ENCODE measurements at regions not wholly inside any gene's neighbourhood (a gene's known extent, or its start where the extent isn't known, plus 50 kb on each side); places are given as distances from the start of the nearest gene placed in this dataset.

DNA sequence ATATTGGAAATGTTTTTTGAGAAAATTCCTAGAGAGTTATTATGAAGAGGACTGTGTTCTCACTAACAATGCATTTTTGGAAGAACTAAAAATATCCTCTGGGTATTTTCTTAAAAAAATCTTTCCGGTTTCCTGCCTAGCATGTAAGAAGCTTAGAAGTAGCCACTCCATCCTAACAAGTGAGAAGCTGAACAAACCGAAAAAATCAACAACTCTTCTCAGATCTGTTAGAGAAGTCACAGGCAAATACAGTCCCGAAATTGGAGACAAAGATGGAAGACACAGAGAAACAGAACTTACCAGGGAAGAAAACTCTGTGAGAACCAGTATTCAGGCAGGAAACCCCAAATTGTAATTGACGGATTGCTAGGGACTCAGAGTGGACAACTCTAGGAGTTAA lies 173.0 kb downstream of the KLF12 start:
- no peak for DNase-seq

DNA sequence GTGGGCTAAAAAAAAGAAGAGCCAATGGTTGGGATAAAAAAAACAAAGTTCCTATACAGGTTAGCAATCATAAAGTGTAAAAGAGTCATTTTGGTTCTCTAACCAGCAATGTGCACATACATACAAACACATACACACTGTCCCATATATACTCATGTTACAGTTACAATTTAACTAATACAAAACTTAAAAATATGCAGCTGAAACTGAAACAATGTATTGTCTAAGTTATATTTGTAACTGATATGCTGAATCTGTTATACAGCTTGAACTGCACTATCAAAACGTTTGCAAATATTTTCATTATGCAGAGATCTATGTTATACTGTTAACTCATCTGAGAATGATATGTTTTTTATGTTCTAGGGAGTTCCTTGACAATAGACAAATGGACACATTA lies 173.7 kb downstream of the KLF12 start:
- no peak for DNase-seq

DNA sequence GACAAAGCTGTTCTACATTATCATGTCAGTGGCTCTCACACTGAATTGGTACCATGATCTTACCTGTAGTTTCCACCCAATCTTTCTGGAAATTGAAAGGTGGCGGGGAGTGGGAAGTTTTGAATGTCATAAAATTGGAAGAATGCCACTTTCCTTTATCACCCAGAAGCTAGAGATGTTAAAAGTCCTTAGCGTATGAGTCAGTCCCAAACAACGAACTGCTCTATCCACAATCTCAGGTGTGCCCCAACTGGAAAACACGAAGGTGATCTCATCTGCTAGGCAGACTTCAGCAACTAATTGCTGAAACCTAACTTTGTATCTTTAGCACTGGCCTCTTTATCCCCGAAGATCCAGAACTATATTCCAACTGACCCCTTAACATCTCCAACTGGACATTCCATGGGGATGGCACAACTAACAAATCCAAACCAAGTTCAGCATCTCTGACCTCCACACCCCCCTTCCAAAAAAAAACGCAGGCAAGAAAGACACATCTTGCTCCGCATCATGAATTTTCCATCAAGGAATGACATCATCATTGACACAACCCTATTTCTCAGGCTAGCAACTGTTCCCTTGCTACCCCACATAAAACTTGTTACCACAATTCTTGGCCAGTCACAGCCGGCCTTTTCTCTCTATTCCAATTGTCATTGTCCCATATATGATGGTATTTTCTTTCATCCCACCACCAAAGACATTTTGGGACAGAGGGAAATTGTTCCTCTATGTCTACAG lies 175.4 kb downstream of the KLF12 start:
- no peak for DNase-seq

DNA sequence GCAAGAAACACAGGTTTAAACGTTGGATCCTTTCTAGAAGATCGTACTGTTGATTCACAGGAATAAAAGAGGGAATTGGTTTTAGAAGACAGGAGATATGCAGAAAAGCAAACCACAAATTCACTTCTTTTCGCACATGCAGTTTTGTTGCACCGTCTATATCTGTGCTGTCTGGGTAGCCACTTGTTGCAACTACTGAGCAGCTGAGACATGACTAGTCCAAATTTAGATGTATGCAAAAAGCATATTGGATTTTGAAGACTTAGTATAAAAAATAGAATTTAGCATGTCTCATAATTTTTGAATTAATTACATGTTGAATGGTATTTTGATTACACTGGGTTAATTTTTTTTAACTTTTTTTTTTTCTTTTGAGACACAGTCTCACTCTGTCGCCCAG lies 176.3 kb downstream of the KLF12 start:
- DNase-seq, result no peak

DNA sequence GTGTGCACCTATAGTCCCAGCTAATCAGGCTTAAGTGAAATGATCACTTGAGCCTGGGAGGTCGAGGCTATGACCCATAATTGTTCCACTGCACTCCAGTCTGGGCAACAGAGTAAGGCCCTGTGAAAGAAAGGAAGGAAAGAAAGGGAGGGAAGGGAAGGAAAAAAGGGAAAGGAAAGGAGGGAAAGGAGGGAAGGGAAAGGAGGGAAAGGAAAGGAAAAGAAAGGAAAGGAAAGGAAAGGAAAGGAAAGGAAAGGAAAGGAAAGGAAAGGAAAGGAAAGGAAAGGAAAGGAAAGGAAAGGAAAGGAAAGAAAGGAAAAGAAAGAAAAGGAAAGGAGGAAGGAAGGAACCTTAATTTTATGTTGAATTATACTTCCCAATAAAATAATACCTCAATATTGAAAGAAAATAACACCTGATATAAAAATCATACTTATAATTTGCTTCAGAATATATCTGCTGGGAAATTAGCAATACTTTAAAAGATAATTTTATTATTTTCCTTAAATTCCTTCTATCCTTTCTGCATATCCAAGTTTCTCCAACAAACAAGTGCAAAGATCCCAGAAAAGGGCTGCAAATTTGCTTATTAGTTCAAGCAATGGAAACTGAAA lies 177.3 kb downstream of the KLF12 start:
- DNase-seq, result no peak

DNA sequence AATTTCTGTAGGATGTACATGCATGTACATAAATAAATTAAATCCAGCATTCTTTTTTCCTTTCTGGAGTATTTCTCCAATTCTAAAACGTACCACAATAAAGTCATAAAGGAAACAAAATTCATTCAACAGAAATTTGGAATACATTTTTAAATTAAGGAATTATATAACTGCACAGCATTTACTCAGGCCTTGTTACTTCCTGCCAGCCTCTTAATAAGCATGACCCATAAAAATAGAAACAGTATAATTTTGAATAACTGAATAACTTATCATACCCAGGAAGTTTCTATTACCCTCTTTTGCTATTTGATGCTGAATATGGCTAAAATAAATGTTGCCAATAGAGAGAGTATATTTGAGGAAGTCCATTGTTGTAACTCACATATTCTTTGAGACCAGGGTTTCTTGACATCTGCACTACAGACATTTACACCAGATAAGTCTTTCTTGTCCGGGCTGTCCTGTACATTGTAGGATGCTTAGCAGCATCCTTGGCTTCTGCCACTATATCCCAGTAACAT lies 178.2 kb downstream of the KLF12 start:
- DNase-seq, result no peak

DNA sequence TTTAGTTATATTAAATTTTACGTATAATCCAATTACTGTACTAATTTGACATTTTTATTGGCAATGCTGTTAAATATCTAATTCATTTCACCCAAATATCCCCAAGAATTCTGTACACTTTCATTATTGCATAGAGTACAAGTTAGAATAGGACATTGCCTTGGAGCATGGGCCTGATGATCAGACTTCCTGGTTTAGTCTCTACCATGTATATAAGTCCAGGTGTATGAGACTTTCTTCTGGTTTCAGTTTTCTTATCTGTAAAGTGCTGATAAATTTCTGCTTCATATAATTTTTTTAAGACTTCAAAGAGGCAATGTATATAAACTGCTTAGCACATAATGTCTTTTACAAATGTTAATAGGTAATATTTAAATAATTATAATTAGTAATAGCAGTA lies 179.4 kb downstream of the KLF12 start:
- no peak for DNase-seq

DNA sequence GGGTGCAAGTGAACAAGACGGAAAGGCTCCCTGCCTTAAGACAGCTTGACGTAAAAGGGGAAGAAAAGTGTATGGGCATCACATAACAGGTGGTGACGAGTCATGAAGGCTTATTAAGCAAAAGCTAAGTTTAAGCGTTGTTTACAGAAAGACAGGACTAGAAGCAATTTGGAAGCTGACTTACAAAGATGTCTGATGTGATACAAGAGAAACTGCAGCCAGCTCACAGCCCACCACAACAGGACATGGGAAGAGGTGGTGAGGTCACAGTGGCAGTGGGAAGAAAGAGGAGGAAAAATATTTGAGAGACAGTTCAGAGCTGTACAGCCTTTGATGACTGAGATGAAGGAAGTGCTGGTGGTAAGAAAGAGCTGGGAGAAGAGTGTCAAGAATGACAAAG lies 181.6 kb downstream of the KLF12 start:
- DNase-seq, result no peak

DNA sequence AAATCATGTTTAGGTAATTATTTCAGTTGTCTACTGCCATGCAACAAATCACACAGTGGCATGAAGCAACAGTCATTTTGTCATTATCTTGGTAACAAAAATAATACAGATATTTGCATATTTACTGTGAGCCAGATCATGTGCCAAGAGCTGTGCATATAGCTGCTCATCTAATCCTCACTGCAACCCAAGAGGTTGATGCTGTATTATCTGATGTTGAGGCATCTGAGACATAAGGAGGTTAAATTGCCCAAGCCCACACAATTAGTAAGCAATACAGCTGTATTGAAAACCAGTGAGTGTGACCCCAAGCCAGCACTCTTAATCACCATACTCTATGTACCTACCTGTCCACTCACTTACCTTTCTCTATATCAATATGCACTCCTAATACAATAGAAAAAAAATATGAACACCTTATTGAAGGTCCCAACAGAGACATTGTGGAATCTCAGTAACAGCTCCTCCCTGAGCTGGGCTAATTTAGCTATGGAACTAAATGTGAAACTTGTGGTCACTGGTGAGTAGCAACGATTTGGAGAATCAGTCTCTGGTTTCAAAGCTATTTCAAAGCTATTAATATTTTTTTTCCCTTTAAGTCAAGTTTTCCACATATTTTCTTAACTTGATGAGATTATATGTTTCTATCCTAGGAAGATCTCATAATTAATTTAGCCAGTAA lies 185.2 kb downstream of the KLF12 start:
- DNase-seq, result no peak

DNA sequence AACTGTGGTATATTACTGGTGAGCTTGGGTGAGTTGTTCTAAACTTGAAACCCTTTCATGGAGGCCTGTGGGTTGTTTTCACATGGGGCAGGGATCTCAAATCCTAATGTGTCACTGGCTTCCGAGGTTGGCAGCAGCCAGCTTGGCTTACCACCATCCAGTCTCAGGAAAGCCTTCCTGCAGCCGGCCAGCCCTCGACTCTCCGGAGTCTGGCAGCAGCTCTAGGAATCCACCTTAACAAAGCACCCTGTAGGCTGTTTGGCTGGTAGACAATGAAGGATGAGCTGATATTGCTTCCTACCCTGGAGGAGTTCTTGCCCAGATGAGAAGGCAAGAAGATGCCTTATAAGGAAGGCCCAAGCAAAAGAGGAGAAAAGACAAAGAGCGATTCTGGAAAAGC lies 188.3 kb downstream of the KLF12 start:
- DNase-seq, result no peak

DNA sequence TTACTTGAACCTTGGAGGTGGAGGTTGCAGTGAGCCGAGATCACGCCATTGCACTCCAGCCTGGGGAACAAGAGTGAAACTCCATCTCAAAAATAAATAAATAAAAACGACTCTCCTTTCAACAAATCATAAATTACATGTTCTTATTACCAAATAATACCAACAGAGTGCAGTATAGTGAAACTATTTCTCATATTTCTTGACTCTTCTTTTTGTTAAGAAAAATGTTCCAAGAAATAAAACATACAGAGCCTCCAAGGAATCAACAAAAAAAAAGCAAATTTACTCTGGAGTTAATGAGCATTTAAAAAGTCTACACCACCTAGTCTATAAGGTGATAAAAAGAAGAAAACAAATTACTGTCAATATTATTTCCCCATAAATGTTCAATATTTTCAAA lies 188.8 kb downstream of the KLF12 start:
- no peak for DNase-seq

DNA sequence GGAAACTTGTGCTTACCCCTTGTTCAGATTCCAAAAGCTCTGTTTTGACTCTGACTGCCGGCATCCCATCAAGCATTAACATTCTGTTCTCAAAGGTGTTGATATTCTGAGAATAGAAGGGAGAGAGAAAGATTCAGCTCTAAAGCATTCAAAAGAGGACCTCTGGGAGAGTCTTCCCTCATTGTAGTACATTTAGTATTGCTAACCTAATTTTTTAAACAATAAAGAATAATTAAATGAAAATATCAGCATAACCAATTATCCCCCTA lies 190.3 kb downstream of the KLF12 start:
- no peak for DNase-seq

DNA sequence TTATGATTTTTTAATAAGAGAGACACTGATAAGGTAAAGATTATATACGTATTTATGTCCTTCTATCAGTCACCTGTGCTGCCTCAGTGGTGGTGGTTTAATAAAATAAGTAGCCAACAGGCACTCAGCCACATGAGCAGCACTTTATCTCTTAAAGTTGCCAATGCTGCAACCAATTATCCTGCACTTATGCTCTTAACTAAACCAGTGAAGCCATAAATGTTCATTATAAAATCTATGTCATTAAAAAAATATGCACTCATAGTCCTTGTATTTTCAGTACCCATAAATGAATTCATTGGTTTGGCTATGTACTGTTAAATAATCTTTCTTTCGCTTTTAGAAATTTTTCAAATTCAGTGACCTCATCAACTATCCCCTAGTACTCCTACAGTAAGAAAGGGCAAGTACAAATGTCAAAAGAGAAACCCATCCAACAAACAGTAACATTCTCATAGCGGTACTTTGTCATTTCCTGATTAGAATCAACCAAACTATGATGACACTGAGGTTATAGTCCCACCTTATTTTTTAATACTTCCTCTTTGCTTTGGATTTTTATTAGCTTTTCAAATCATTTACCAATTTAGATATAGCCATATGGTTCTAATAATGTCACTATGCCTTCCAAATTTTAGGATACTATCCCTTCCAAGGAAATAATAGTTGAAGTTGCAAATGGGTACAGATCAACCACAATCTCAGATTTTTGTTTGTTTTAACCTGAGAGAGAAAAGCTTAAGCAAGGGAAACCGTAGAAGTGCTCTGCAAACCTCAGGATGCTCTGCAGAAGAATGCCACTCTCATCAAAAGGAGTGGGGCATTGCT lies 190.9 kb downstream of the KLF12 start:
- DNase-seq, result no peak

DNA sequence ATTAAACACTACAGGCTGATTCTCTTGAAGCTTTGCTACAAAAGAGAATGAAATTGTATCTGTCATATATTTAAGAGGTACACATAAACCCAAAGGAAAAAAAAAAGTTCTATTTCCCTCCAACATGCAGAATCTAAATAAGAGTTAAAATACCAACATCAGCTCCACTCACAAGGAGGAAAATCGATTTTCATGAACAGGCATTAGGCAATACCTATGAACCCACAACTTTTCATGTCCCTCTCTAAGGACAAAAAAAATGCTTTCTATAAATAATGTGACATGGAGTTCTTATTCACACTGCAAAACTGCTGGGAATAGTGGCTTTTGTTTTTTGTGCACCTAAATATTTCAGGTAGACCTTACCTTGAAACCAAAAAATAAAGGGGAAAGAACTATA lies 192.5 kb downstream of the KLF12 start:
- no peak for DNase-seq

DNA sequence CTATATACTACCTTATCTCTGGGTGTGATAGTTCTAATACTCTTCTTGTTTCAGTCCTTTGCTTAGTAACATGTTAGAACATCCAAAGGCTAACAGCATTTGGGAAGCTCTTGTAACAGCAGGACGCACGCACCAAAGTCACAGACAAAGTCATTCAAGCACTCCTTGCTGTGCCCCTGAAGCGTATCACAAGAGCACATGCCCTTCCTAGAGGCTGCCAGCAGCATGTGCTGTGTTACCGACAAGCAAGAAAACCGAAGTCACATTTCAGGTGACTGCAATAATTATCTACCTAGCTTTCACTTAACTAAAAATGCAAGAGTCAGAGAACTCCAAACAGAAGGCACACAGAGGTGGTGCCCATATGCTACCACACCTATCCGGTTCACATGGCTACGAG lies 194.1 kb downstream of the KLF12 start:
- no peak for DNase-seq

DNA sequence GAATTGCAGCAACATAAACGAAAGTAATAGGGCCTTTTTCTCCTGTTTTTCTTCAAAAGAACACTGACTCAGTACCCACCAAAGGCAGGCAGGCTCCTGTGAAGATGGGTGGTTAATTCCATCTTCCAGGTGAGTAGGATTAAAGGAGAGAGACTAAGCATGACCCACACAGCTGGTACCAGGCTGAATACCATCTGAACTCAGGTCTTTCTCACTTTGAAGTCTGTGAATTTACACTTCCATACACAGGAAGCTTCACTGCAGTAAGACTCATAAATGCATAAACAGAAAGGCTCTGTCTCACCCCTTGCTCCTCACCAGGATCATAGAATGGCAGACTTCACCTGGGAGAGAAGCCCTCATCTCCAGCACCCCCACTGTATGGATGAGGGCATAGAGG lies 194.6 kb downstream of the KLF12 start:
- no peak for DNase-seq

DNA sequence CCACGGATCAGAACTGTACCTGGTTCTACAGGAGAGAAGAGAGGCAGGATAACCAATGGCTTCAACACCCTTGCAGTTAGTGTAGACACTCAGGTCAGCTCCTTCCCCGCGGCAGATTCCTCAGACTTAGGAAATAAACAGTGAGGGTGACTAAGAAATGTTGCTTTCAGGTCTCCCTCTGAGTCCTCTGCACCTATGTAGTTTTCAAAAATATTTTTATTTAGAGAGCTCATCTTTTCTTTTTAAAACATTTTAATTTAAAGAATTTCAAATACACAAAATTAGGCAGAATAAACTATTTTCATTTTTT lies 195.2 kb downstream of the KLF12 start:
- DNase-seq, result no peak

DNA sequence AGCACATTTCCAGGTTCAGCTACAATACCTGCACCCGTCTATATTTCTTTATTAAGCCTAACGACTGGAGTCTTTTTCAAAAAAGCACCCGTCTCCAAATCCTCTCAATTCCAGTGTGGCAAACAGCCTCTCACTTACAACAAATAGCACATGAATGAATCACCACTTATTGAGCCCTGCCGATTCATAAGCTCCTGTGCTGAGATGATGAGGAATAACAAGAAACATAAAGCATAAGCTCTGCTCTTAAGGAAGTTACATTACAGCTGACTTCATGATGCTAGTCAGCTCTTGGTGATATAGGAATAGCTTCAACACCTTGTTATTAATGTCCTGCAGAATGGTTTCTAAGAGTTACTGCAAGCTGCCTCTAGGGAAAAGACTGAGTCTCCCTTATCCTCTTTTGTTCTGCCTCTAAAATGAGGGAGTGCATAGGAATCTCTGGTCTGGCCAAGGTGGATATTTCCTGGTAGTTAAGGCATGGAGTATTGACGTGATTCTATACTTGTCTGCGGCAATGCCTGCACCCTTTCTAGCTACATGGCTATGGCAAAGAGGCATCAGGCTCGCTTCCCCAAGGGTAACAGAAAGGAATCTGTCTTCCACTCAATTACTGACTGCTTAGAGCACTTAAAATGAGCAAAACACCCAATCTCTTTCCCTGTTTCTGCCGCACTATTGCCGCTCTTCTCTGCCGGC lies 195.7 kb downstream of the KLF12 start:
- no peak for DNase-seq

DNA sequence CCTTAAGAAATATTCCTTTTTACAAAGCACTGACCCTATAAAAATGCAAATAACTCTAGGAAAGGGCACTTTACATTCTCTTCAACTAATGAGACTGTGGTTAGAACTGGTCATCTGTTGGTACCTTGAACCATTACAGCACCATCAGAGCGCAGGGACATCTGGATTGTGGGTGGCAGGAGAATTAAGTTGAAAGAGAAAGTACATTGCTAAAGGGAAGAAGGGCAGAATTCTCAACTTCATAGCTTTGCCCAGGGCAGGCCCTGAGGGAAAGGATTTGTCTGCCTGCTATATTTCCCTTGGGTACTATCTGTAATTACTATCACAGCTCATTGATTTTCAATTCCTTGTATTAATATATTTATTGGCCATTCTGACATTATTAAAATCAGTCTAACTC lies 196.8 kb downstream of the KLF12 start:
- no peak for DNase-seq

DNA sequence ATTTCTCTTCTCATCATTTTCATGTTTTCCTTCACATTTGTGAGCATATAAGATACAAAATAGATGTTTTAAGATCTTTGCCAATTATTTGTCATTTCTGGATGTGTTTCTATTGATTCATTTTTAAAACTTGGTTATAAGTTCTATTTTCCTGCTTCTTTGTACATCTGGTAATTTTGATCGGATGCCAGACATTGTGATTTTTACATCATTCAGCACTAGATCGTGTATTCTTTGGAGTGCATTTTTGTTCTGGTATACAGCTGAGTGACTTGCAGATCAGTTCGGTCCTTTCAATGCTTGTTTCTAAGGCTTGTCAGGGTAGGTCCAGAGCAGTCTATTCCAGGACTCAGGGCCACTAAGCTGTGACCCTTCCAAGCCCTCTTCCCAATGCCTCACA lies 198.2 kb downstream of the KLF12 start:
- DNase-seq, result no peak

DNA sequence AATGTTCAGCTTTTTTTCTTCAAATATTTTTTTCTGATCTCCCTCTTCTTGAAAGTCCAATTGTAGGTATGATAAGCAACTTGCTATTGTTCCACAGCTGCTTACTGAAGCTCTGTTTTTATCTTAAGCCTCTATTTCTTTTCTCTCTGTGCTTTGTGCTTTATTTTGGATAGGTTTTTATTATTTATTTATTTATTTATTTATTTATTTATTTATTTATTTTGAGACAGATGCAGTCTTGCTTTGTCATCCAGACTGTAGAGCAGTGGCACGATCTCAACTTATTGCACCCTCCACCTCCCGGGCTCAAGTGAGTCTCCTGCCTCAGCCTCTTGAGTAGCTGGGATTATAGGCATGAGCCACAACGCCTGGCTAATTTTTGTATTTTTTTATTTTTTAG lies 199.4 kb downstream of the KLF12 start:
- no peak for DNase-seq

DNA sequence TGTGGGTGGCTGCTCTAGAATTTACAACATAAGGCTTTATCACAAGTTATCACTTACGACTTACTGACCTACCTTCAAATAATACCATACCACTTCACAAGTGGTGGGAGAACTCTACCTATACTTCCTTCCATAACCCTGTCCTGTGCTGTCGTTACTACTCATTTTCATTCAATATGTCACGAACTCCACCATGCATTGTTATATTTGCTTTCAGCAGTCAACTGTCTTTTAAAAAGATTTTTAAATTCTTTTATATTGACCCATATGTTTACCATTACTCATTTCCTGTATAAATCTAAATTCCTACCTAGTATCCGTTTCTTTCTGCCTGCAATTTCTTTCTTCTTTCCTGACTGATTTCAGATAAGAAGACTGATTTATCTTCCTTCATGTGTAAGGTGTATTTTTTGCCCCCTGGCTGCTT lies 200.0 kb downstream of the KLF12 start:
- no peak for DNase-seq

DNA sequence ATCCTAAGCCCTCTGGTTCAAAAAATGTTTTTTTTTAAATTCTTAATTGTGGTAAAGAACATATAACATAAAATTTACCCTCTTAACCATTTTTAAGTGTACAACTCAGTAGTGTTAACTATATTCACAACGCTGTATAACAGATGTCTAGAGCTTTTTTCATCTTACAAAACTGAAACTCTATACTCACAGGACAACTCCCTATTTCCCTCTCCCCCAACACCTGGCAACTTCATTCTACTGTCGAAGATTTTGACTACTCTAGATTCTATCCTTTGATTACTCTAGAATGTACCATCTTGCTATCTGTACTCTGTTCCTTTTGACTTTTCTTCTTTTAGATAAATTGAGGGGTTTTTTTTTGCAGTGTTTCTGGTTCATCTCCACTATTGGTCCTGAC lies 200.4 kb downstream of the KLF12 start:
- no peak for DNase-seq
